Effector memory CD8-positive, alpha-beta T cell (primary cell): ENCODE measurements at regions not wholly inside any gene's neighbourhood (a gene's known extent, or its start where the extent isn't known, plus 50 kb on each side); places are given as distances from the start of the nearest gene placed in this dataset.
"Not testable (repeated sequence)": the region's sequence is repeated elsewhere in the genome, so short reads cannot be mapped to it uniquely, and the experiment has no call there.

Experiments
- ATAC-seq: fragments of 150-1000 bp; cut with Tn5 transposase; replicated peaks from 2 replicates; pipeline ENCODE4 v1.10.0; 2021; ENCODE audit warnings: mild to moderate bottlenecking, moderate library complexity
- DNase-seq, 3 experiments: peaks; one replicate each; pipeline ENCODE4 v3.0.0; 2021
- H3K27ac Mint-ChIP-seq, 2 donors: one replicate each; pipeline ENCODE4 v1.8.0; 2022; ENCODE audit warnings: mild to moderate bottlenecking in 2 of 2, mixed read lengths in 2 of 2, moderate library complexity in 2 of 2
- H3K27me3 Mint-ChIP-seq, 2 donors: one replicate each; pipeline ENCODE4 v1.8.0; 2022; ENCODE audit warnings: mixed read lengths in 2 of 2
- H3K36me3 Mint-ChIP-seq: one replicate; pipeline ENCODE4 v1.8.0; 2022; ENCODE audit warnings: mild to moderate bottlenecking, moderate library complexity, mixed read lengths; ENCODE audit not compliant: insufficient read depth
- H3K4me1 Mint-ChIP-seq, 2 donors: one replicate each; pipeline ENCODE4 v1.8.0; 2022; ENCODE audit warnings: low read depth in 2 of 2, mixed read lengths in 2 of 2
- H3K4me3 Mint-ChIP-seq, 2 donors: one replicate each; pipeline ENCODE4 v1.8.0; 2022; ENCODE audit warnings: mild to moderate bottlenecking in 2 of 2, mixed read lengths in 2 of 2, moderate library complexity in 2 of 2
- H3K9me3 Mint-ChIP-seq, 2 donors: one replicate each; pipeline ENCODE4 v1.8.0; 2022; ENCODE audit warnings: mixed read lengths in 2 of 2

DNA sequence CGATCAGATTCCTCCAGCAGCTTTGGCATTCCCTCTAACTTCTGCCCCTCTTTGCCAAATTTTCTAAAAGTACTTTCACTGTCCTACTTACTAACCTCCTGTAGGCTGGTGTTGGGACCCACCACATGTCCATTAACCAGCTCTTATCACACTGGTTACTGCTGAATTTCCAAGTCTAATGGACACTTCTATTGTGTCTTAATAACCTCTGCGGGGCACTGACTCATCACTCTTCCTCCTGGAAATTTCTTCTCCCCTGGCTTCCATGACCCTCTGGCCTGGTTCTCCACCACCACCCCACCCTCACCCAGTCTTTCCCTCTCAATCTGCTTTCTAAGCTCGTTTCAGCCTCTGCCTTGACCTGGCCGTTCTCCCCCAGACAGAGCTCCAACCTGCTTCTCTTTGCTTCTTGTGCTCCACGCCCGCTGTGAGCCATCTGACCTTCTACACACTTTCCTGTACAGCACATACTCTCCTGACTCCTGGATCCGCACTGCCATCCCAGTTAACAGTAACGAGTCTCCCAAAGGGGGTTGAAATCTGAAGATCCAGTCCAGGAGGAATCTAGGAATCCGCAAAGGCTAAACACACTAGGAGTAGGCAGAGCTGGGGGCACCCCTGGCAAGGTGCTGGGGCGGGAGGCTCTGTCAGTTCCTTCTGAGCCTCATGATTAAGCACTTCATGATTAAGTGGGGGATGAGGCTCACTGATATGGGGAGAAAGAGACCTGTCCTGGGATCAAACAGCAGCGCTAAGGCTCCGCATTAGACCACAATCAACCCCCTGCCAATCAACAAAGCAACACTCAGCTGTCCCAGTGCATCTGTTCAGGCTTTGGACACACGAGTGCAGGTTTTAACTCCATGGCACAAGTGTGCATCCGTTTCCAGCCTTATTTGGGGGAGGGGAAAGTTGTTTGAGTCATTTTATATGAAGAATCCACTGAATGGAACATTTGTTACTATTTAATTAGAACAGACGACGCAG lies 146.3 kb downstream of the LY86 start:
- H3K27me3 Mint-ChIP-seq: peaks cover 52 to 66% of the 10 kb centered on the region in 2 donors
- peak overlapping the region in 1 of 2 donors; percentile 33 for H3K27ac Mint-ChIP-seq
- no peaks in the 10 kb centered on the region for H3K36me3 Mint-ChIP-seq
- no peak overlapping the region for H3K4me3 Mint-ChIP-seq
- ATAC-seq: no peak
- no peak for DNase-seq
- no peaks in the 10 kb centered on the region for H3K4me1 Mint-ChIP-seq
- no peaks in the 10 kb centered on the region for H3K9me3 Mint-ChIP-seq

DNA sequence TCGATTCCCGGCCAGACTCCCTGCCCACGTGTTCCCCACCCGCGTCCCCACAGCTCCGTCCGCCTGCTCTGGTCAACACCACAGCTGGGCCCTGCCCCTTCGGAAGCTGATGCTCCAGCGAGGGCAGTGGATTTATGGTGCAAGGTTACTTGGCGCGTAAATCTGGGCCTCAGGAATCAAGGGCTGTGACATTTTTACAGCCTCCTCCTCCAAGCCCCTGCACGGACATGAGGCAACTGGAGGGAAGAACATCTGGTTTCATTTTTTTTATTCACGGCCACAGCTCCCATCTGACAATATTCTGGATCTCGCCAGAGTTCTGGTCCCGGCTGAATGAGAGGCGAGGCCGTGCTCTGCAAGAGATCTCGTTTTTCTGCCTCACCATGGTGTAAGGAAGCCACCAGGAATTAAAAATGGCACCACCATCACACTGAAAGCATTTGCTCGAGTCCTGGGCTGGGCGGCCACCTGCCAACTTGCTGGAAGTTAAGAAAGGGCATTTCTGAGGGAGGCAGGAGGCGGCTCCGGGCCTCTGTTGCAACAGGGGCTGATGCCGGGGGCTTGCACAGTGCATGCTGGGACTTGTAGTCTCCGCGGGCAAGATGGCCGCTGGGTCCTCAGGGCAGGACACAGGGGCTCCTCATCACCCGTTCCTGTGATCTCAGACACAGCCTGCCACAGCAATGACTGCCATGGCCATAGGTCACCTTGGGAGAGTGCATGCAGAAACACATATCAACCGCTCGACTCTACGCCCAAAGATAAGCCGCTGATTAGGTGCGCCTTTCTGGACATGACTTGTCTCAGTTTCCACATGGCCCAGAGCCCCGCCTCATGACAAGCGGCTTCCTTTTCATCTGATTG lies 148.5 kb downstream of the LY86 start:
- DNase-seq (no peak), ATAC-seq (no peak)
- Mint-ChIP-seq H3K4me1 (no peaks in the 10 kb centered on the region), H3K27ac (no peak overlapping the region), H3K4me3 (no peak overlapping the region), H3K27me3 (peaks cover 58 to 70% of the 10 kb centered on the region in 2 donors), H3K36me3 (peaks cover 1% of the 10 kb centered on the region), H3K9me3 (no peaks in the 10 kb centered on the region)

DNA sequence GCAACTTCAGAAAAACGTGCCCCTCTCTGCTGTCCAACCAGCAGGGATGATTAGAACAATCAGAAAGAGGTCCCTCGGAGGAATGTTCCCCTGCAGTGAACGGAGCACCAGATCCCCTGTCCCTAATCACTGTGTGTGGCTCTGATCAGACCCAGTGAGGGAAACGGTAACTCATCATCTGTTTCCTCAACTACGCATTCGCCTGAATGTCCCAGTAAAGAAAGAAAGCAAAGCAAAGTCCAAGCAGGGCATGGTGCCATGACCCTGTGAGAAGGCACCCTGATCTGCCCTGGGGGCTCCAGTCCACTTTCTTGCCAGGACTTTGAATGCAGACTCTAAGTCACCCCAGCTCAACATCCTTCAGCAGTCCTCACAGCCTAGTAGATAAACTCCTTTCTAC lies 149.2 kb downstream of the LY86 start:
- Mint-ChIP-seq H3K9me3 (no peaks in the 10 kb centered on the region), H3K27me3 (peaks cover 58 to 70% of the 10 kb centered on the region in 2 donors), H3K27ac (no peak overlapping the region), H3K36me3 (peaks cover 3% of the 10 kb centered on the region), H3K4me1 (no peaks in the 10 kb centered on the region), H3K4me3 (no peak overlapping the region)
- DNase-seq (no peak), ATAC-seq (no peak)

DNA sequence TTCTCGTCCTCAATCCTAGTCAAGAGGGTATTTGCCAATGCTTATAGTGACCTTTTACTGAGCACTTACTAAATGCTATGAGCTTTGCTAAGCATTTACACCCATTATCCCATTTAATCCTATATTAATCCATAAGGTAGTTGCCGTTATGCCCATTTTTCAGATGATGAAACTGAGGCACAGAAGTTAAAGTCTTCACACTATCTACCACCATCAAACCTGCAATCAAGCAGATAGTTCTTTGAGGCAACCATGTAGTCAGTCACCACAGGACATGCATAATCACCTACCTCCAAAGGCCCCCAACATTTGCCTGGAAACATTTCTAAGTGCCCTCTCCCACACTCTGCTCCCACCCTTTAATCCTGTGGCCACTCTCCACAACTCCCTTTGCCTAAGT lies 149.6 kb downstream of the LY86 start:
- DNase-seq (no peak), ATAC-seq (no peak)
- Mint-ChIP-seq H3K36me3 (peaks cover 3% of the 10 kb centered on the region), H3K4me1 (no peaks in the 10 kb centered on the region), H3K27me3 (peaks cover 58 to 69% of the 10 kb centered on the region in 2 donors), H3K27ac (no peak overlapping the region), H3K9me3 (no peaks in the 10 kb centered on the region), H3K4me3 (no peak overlapping the region)

DNA sequence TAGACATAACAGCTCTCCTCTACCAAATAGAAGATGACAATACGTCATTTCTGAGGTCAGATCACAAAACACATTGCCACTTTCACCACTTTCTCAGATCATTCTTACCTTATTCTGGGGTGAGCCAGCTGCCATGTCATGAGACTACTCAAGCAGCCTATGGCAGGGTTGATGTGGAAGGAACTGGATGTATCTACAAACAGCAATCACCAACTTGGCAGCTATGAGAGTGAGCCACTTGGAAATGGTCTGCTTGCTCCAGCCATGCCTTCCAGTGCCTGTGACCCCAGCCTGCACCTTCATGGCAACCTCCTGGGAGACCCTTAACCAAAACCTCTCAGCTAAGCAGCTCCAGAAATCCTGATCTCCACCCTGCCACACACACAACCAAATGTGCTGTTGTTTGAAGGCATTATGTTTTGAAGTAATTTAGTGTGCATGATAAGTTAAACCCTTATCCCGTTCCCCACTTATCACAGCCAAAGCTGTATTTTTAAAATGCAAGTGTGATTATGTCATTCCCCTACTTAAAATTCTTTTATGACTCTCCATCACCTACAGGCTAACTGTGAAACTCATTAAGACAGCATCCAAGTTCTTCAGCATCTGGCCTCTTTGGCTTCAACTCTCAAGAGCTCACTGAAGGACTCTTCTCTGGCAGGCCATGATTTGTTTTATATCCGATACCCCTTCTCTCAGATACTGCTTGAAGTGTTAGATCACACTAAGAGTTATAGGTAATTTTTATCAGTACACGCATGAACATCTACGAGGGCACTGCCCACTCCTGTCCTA lies 150.6 kb downstream of the LY86 start:
- Mint-ChIP-seq H3K9me3 (no peaks in the 10 kb centered on the region), H3K4me3 (no peak overlapping the region), H3K27me3 (peaks cover 49 to 59% of the 10 kb centered on the region in 2 donors), H3K27ac (no peak overlapping the region), H3K36me3 (peaks cover 3% of the 10 kb centered on the region), H3K4me1 (no peaks in the 10 kb centered on the region)
- no peak for ATAC-seq
- DNase-seq: no peak

DNA sequence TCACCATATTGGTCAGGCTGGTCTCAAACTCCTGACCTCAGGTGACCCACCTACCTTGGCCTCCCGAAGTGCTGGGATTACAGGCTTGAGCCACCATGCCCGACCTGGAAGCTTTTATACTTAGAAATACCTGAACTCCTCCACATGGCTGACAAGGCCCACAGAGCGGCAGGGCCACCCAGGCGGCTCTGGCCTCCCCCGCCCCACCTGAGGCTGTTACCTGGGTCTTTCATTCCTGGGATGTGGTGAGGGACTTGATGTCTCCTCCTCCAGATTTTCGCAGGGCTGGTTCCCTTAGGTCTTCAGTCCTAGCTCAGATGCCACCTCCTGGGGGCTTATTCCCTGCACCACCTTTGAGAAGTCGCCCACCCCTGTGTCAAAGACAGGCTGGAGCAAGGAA lies 152.1 kb downstream of the LY86 start:
- no peaks in the 10 kb centered on the region for H3K4me1 Mint-ChIP-seq
- H3K36me3 Mint-ChIP-seq: peaks cover 3% of the 10 kb centered on the region
- H3K9me3 Mint-ChIP-seq: no peaks in the 10 kb centered on the region
- no peak overlapping the region for H3K4me3 Mint-ChIP-seq
- DNase-seq (no peak), ATAC-seq (no peak)
- peaks cover 40 to 44% of the 10 kb centered on the region in 2 donors for H3K27me3 Mint-ChIP-seq
- no peak overlapping the region for H3K27ac Mint-ChIP-seq

DNA sequence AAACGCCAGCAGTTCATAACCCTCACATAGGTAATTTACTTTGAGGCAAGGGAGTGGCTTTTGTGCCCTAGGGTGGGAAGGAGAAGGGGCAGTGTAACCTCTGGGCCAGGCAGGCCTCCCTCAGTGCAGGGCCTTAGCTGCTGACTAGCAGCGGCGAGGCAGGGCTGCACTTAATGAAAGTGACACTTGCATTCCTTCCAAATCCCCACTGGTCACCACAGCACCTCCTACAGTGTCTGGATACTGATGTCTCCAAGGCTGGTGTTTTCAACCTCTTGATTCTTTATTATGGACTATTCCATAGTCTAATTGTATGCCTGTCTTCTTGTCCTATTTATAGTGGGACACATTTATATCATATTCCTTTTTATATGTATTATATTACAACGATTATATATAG lies 152.7 kb downstream of the LY86 start:
- ATAC-seq: no peak
- no peak overlapping the region for H3K4me3 Mint-ChIP-seq

DNA sequence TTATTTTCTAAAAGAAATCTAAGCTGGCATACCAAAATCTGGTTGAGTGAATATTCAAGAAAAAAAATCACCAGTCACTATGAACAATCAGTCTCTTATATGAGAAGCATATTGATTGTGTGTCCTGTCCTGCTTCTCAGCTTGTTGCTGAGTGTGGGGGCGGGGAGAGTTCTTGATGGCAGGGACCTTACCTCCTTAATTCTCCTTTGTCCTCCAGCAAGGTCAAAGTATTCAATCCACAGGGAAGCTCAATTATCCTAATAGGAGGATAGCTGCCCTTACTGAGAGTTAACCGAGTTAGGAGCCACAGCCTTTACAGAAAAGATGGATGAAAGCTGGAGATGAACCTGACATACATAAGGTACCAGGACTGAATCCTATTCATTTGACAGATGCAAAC lies 154.0 kb downstream of the LY86 start:
- Mint-ChIP-seq H3K27ac (no peak overlapping the region), H3K27me3 (peaks cover 26 to 36% of the 10 kb centered on the region in 2 donors), H3K4me1 (no peaks in the 10 kb centered on the region)

More for the DNA sequence above, 152.7 kb downstream of the LY86 start:
- no peaks in the 10 kb centered on the region for H3K9me3 Mint-ChIP-seq
- H3K27me3 Mint-ChIP-seq: peaks cover 36 to 42% of the 10 kb centered on the region in 2 donors
- no peak overlapping the region for H3K27ac Mint-ChIP-seq
- DNase-seq: no peak
- H3K36me3 Mint-ChIP-seq: peaks cover 3% of the 10 kb centered on the region
- H3K4me1 Mint-ChIP-seq: no peaks in the 10 kb centered on the region

DNA sequence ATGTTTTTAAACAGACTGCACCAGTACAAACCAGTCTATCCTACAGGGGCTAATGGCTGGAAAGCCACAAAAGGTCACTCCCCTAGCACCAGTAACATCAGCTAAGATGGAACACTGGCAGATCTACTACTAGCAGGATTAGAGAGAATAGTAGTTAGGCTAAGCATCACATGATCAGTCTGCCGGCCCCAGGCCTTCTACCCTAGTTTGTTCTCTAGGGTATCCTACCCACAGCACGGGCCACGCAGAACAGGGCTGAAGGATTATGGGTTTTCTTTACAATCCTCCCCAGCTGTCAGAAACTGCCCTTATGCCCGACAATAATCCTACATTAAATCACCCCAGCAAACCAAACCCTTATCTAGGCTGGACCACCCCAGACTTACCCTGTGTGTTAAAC lies 156.0 kb downstream of the LY86 start:
- H3K4me3 Mint-ChIP-seq: no peak overlapping the region
- H3K9me3 Mint-ChIP-seq: no peaks in the 10 kb centered on the region
- ATAC-seq (no peak), DNase-seq (no peak)
- peaks cover 3% of the 10 kb centered on the region for H3K36me3 Mint-ChIP-seq
- H3K27ac Mint-ChIP-seq: no peak overlapping the region
- no peaks in the 10 kb centered on the region for H3K4me1 Mint-ChIP-seq
- peaks cover 6 to 15% of the 10 kb centered on the region in 2 donors for H3K27me3 Mint-ChIP-seq

More for the DNA sequence above, 154.0 kb downstream of the LY86 start:
- H3K9me3 Mint-ChIP-seq: no peaks in the 10 kb centered on the region
- H3K4me3 Mint-ChIP-seq: no peak overlapping the region
- no peak for DNase-seq
- ATAC-seq: no peak
- peaks cover 3% of the 10 kb centered on the region for H3K36me3 Mint-ChIP-seq

DNA sequence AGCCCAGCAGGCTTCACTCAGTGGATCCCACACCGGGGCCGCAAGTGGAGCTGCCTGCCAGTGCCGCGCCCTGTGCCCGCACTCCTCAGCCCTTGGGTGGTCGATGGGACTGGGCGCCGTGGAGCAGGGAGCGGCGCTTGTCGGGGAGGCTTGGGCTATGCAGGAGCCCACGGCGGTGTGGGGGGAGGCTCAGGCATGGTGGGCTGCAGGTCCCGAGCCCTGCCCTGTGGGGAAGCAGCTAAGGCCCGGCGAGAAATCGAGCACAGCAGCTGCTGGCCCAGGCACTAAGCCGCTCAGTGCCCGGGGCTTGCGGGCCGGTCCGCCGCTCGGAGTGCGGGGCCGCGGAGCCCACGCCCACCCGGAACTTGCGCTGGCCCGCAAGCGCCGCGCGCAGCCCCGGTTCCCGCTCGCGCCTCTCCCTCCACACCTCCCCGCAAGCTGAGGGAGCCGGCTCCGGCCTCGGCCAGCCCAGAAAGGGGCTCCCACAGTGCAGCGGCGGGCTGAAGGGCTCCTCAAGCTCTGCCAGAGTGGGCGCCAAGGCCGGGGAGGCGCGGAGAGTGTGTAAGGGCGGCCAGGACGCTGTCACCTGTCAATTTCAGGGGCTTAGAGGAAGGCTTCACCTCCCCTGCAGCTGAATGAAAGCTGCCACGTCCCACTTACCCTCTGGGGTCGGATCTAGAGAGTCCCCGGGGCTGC lies 157.3 kb downstream of the LY86 start:
- not testable (repeated sequence) for DNase-seq, H3K36me3 Mint-ChIP-seq, H3K4me3 Mint-ChIP-seq, H3K9me3 Mint-ChIP-seq, H3K27ac Mint-ChIP-seq, ATAC-seq, H3K4me1 Mint-ChIP-seq
- peaks cover 4 to 21% of the 10 kb centered on the region in 2 donors for H3K27me3 Mint-ChIP-seq

DNA sequence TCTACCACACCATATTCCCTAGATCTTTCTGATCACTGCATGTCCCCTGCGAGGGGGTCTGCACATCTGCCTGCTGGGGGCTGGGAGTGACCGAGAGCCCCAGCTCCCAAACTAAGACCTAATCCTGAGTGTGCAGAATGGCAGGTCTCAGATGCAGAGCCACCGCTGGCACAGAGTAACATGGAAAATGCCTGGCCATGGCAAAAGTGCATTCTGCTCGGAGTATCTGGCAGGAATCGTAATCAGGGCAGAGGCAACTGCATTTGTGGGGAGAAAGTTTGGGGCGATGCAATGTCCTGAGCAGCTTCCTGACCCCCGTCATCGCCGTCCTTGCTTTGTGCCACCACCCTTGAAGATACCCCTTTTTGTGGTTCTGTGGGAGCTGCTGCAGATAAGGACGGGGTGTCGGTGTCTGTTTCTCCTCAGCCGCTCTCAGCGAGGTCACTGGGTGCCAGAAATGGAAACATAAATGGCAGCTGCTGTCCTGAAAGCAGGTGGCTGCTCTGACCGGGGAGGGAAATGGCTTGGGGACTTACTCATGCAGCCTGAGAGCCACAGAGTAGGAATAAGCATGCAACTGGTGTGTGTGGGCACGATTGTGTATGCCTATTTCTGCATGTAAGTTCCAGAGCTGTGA lies 157.9 kb downstream of the LY86 start:
- Mint-ChIP-seq H3K36me3 (peaks cover 3% of the 10 kb centered on the region), H3K4me3 (no peak overlapping the region), H3K9me3 (no peaks in the 10 kb centered on the region), H3K27ac (no peak overlapping the region), H3K27me3 (peaks cover 0 to 27% of the 10 kb centered on the region in 2 donors), H3K4me1 (peaks cover 0 to 3% of the 10 kb centered on the region in 2 donors)
- no peak for ATAC-seq
- no peak for DNase-seq

DNA sequence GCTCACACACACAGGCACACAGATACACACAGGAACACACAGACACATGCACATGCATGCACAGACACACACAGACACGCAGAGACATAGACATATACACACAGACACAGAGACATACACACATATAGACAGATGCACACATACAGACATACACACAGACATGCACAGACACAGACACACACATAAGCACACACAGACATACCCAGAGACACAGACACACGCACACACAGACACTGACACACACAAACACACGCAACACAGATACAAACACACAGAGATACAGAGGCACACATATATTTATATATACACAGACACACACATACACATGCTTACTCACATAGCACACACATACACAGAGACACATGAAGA lies 158.4 kb downstream of the LY86 start:
- H3K36me3 Mint-ChIP-seq: peaks cover 3% of the 10 kb centered on the region
- H3K4me3 Mint-ChIP-seq: no peak overlapping the region
- peaks cover 0 to 31% of the 10 kb centered on the region in 2 donors for H3K27me3 Mint-ChIP-seq
- no peak overlapping the region for H3K27ac Mint-ChIP-seq
- DNase-seq (no peak), ATAC-seq (no peak)
- no peaks in the 10 kb centered on the region for H3K9me3 Mint-ChIP-seq
- peaks cover 0 to 3% of the 10 kb centered on the region in 2 donors for H3K4me1 Mint-ChIP-seq
